ENCODE measurements at regions not wholly inside any gene's neighbourhood (a gene's known extent, or its start where the extent isn't known, plus 50 kb on each side); places are given as distances from the start of the nearest gene placed in this dataset.

GRCh38 chr3:16828815-16829214 lies 55.9 kb upstream of the PLCL2 start:
- Histone ChIP-seq H3K36me3 (ENCODE audit: control insufficient read depth, insufficient read depth, low read length) (no peaks in the 10 kb centered on the region), H3K4me3 (ENCODE audit: low read depth, low read length) (no peak overlapping the region), H3K27me3 (ENCODE audit: control insufficient read depth, insufficient read depth, low read length) (no peaks in the 10 kb centered on the region)
- peak; percentile 46 for TF ChIP-seq CTCF (IDR thresholded peaks at IDR 0.05; ENCODE audit: insufficient read depth, low read depth, low read length)
- no peak for DNase-seq (ENCODE audit: low read depth)
- ChIA-PET CTCF (interaction anchor here (0.7 to 1.3 kb wide), 4 partner anchors 16 to 405 kb away, joined by 3 to 5 read pairs (median 4); no protein-coding TSS in a partner anchor), POLR2A (no interaction called here)

GRCh38 chr3:16831846-16832245 lies 52.9 kb upstream of the PLCL2 start:
- no peak for DNase-seq (ENCODE audit: low read depth)
- Histone ChIP-seq H3K36me3 (ENCODE audit: control insufficient read depth, insufficient read depth, low read length) (no peaks in the 10 kb centered on the region), H3K27me3 (ENCODE audit: control insufficient read depth, insufficient read depth, low read length) (no peaks in the 10 kb centered on the region), H3K4me3 (ENCODE audit: low read depth, low read length) (no peak overlapping the region)
- no peak for TF ChIP-seq CTCF (IDR thresholded peaks at IDR 0.05; ENCODE audit: insufficient read depth, low read depth, low read length)
- CTCF ChIA-PET, result no interaction called here
- POLR2A ChIA-PET, result no interaction called here

- Histone ChIP-seq H3K36me3 (ENCODE audit: control insufficient read depth, insufficient read depth, low read length) (no peaks in the 10 kb centered on the region), H3K27me3 (ENCODE audit: control insufficient read depth, insufficient read depth, low read length) (no peaks in the 10 kb centered on the region), H3K4me3 (ENCODE audit: low read depth, low read length) (no peak overlapping the region)
- no peak for TF ChIP-seq CTCF (IDR thresholded peaks at IDR 0.05; ENCODE audit: insufficient read depth, low read depth, low read length)
- CTCF ChIA-PET, result no interaction called here
- POLR2A ChIA-PET, result no interaction called here
- DNase-seq (ENCODE audit: low read depth), result no peak
These were observed 50.5 kb upstream of the PLCL2 start for GRCh38 chr3:16834214-16834613.

- H3K4me3 ChIP-seq (ENCODE audit: low read depth, low read length), result no peak overlapping the region
- no peak for TF ChIP-seq CTCF (IDR thresholded peaks at IDR 0.05; ENCODE audit: insufficient read depth, low read depth, low read length)
- DNase-seq (ENCODE audit: low read depth), result no peak
- POLR2A ChIA-PET, result no interaction called here
- CTCF ChIA-PET, result no interaction called here
- no peaks in the 10 kb centered on the region for H3K27me3 ChIP-seq (ENCODE audit: control insufficient read depth, insufficient read depth, low read length)
- H3K36me3 ChIP-seq (ENCODE audit: control insufficient read depth, insufficient read depth, low read length), result no peaks in the 10 kb centered on the region
These were observed 50.0 kb upstream of the PLCL2 start for GRCh38 chr3:16834753-16835152.
